ENCODE measurements at regions not wholly inside any gene's neighbourhood (a gene's known extent, or its start where the extent isn't known, plus 50 kb on each side); places are given as distances from the start of the nearest gene placed in this dataset.

- no peak for DNase-seq
Measured at GRCh38 chr18:39751921-39752320, 2186.3 kb upstream of the CELF4 start.

- no peak for DNase-seq
Measured at GRCh38 chr18:39751161-39751560, 2185.6 kb upstream of the CELF4 start.

DNA sequence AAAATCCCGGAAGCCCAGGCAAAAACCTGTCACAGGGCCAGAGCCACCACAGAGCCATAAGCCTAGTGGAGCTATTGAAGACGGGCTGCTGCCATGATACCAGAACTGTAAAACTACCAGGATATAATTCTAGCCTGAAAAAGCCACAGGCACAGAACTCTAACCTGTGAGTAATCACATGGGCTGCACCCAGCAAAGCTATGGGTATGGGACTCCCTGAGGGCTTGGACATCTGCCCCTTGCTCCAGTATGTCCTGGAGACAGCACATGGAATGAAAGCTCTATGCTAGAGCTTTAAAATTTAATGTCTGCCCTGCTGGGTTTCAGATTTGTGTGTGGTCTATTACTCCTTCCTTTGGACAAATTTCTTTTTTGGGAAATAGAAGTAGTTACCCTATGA lies 2183.6 kb upstream of the CELF4 start:
- DNase-seq = no peak

DNA sequence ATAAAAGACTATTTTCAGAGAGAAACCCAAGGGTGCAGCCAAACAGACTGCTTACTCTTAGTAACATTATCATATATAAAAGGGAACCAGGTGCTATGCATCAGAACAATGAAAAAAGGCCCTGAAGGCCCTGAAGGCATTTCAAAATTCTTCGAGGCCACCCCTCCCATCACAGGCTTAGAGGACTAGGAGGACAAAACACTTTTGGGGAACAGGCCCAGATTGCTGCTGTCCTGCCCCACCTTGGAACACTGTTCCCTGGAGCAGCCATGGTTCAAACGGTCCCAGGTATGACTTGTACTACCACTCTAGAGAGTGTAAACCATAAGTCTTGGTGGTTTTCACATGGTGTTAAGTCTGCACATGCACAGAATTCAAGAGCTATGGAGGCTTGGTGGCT lies 2183.1 kb upstream of the CELF4 start:
- no peak for DNase-seq

DNA sequence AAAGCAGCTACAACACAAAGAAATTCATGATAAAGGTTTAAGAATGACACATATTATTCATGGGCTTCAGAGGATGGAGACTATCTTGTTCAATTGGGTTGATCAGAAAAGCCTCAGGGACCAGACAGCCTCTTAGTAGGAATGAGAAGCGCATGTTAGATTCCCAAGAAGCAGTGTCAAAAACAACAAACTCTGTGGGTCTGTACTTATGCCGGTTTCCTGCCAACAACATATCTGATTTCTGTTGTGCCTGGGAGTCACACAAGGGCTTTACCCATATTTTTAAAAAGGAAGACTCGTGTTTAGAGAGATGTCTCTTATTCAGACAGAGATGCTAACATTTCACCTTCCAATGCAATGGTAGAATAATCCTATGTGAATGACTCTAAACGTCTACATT lies 2180.6 kb upstream of the CELF4 start:
- DNase-seq = no peak

DNA sequence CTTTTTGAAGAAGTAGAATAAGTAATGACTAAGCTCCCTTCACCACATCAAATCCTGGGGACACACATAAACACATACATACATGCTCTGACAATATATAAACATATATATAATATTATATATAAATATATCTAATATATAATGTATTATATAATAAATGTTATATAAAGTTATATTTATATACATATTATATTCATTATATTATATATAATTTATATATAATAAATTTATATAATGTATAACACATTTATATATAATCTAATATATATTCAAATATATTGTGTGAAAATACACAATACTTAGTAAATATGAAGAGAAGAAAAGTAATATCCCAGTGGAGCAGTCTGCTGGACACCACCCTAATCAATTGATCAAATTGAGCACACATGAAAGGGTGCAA lies 2177.9 kb upstream of the CELF4 start:
- DNase-seq = no peak

DNA sequence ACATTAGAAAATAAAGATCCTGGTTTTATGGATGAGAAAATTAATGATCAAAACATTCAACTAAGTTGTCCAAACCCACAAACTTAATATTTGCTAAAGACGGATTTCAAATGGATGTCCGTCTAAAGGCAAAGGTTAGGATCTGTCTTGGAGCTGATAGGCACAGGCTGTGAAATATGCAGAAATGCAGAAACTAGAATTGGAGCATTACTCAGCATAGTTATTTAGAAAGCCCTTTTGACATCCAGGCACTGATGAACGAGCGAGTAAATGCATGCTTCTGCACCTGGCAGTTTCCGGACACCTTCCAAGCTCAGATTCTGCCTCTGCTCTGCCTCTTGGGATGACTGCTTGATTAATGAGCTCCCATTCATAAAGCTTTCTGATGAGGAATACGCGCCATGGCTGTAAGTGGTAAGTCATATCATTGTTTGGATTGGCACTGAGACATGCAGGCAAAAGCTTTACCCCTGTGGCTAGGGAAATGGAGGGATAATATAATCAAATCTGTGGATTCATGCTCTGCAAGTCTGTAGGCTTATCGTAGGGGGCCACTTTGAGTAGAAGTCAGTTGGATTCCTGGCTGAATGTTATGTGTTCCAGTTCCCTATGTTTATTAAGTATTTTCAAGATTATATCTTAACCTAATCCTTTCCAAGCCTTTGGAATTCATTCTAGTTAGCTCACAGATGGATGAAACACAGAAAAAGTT lies 2176.3 kb upstream of the CELF4 start:
- no peak for DNase-seq

DNA sequence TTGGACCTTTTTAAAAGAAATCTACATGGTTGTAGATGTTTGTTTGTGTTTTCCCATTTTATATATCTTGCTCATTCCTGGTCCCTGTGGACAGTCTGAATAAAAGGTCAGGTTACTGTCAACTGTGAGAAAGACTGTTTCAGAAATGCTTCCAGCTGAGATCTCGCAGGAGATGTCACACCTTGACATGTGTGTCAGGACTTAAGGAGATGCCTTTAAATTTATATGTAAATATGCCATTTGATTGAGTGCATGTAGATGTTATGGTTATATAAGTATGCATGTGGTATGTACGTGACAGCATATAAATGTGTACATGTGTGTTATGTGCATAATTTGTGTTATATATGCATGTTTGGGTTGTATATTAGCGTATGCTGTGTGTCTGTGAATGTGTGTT lies 2172.3 kb upstream of the CELF4 start:
- DNase-seq = no peak

DNA sequence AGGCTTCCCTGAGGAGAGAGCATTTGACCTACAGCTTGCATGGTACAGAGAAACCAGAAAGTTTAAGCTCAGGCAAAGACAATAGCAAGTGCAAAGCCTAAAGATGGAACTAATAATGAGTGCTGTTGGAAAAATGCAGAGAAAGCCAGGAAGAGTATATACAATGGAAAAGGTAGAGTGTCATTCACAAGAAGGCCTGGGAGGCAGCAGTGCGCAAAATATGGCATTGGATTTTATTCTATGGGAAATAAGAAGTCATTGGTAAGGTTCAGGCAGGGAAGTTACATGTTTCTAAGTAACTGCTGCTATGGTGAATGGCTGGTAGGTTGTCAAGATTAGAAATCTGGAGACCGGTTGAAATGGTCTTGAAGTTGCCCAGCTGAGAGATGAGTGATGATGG lies 2167.3 kb upstream of the CELF4 start:
- no peak for DNase-seq

GRCh38 chr18:39730606-39731005 lies 2165.0 kb upstream of the CELF4 start:
- no peak for DNase-seq

DNA sequence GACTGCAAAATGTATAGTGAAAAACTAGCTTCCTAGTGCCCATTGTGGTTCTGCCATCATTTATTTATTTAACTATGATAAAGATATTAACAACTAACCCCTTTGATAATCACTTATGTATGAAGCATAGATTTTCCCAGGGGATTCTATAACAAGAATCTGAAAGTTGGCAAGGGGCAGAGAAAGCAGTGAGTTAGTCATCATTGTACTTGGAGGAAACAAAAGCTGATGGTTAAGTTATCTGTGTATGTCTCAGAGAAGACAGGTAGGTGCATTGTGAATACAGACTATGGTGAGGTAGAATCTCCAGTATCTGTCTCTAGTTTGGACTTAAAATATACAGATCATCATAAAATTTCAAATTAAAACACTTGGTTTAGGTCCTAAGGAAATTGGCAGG lies 2159.1 kb upstream of the CELF4 start:
- no peak for DNase-seq

DNA sequence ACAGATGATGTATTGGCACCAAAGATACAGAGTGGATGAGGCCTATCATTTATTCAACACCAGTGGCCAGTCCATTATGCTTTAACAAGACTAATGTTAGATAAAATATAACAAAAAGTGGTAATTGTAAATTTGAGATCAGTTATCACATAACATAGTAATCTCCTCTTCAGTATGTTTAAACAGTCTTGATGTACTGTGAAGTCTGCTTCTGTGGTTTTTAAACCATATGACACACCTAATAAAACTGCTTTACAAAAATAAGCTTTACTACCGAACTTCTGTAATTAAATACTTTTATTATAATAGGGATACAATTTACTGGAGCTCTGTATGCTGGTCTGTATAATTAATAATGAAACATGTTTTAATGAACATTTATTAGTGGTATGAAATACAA lies 2156.1 kb upstream of the CELF4 start:
- no peak for DNase-seq

DNA sequence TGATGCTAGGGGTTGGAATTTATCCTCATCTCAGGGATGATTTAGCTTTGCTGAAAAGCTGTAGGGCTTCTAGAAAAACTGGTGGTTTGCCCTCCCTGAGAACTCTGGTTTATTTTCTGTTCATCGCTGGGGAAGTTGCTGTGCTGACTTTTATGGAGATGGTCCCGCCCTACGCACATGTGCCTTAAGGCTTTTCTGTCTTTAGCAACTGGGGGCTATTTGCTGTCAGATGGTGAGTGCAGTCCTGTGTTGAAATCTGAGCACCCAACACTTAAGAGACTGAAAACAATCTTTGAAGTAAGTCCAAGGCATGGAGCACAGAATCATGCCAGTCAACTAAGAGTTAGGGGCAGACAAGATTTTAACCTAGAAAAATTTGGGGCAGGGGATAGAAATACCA lies 2148.4 kb upstream of the CELF4 start:
- DNase-seq = no peak

DNA sequence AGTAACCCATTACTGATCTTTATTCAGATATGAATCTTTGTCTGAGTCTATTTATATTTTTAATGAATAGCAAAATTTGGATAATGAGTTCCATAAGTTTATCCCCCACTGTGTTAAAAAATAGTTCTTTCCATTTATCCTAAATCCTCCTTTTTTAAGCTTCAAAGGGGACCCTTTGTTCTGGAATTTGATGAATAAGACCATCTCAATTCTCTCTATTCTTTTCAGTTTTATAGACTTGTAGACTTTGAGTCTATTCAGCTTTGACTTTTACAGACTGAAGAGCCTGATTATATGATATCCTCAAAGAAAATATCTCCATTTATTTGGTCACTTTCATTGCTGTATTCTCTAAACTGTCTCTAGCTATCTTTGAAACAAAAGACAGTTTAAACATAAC lies 2146.1 kb upstream of the CELF4 start:
- DNase-seq = no peak

DNA sequence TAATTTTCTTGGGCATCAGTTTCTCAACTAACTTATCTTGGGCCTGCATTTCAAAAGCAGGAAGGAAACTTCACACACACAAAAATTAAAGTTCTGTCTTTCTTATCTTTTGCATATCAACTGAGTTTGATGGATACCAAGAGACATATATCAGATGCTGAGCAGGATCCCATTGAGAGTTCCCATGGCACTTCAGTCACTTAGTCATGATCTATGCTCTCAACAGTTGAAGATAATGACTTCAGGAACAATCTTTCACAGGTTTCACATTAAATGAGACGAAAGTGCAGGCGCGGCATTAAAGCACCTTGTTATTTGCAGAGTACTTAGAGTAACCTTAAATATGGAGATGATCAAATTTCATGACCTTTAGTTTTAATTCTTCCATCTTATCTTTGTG lies 2139.8 kb upstream of the CELF4 start:
- no peak for DNase-seq

DNA sequence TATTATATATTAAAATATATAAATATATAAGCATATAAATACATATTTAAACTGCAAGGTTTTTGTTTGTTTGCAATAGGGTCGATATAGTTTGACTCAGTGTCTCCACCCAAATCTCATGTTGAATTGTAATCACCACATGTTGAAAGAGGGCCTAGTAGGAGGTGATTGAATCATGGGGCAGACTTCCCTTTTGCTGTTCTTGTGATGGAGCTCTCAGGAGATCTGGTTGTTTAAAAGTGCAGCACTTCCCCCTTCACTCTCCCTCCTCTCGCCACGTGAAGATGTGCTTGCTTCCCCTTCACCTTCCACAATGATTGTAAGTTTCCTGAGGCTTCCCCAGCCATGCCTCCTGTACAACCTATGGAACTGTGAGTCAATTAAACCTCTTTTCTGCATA lies 2137.3 kb upstream of the CELF4 start:
- no peak for DNase-seq

DNA sequence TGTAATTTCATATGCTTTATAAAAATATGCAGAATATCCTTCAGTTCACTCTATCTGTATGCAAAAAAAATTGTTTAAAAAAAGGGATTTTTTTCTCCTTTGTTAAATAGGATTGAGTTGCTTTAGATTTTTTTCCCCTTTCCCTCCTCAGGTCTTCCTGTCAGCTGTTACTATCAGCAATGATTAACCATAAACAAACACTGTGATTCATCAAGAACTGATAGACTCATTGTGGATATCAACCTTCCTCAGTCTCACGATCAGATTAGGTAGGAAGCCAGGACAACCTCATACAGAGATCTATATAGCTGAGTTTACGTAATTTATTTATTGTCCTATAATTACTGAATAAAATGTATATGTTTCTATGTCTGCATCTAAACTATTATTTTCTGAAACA lies 2136.2 kb upstream of the CELF4 start:
- peak; percentile 32 for DNase-seq

DNA sequence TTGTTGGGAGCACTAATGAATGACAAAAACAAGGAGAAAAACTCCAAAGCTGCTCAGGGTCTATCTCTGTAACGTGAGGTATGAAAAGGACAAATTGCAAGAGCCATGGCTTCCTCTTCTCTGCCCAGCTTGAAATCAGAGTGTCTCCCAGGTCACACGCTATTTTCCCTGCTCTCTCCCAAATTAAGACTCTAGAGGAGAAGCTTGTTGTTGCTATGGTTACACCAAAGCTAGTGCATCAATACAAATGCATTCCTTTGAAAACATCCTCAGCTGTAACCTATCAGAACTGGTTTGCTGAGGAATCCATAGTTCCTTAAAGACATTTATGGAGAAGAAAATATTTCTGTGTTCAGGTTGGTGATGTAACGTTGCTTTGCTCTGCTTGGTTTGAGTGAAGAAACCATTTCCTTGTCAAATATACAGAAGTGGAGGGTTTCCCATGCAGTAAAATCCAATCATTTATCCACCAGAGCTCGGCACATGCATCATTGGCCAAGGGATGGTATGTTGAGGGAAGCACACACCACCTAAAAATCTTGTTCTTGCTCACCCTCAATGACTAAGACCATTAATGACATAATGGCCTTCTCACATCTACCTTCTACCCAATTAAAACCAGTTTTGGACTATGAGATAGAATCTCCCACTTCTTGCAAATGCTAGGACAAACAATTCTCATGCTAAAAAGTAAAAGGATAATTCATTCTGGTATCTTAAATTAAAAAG lies 2135.6 kb upstream of the CELF4 start:
- no peak for DNase-seq

DNA sequence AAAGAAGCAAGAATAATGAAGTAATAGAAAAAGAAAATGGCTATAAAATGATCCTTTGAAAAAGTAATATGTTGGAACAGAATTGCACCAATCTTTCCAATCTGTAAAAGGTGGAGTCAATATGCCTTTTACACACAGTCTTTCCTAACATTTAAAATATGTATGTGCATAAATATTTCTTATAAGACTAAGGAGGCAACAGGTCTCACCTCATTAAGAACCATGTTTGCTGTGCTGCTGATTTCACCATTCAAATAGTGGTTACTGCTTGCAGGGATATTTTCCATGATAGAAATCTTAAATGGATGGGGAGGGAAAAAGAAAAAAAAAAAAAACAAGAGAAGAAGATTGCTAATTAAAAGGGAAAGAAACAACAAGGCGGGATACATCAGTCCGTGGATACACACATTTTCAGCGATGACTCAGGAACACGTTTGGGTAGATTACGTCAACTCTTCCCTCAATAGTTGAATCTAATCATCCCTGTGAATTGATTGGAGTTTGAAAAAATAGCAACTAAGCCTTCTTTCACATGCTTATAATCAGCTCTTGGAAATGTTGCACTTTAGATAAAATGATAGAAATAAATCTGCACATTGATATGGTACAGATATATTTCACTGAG lies 2133.9 kb upstream of the CELF4 start:
- DNase-seq = no peak

GRCh38 chr18:39698436-39698835 lies 2132.8 kb upstream of the CELF4 start:
- no peak for DNase-seq

DNA sequence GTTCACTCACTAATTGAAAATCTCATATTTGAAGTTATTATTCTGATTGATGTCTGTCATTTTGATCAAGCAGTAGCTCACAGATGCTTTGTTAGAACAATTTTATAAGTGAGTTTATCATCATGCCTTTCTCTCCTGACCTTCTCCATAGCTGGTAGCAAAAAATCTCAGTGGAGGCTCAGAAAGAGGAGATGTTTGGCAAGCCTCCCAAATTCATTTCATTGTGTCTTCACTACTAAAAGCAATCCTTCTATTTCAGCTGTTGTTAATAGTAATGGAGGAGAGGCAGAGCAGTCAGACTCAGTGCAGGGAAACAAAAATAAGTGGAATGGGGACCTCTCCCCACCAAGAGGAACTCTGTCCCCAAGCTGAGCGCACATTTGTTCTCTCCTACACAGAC lies 2127.8 kb upstream of the CELF4 start:
- no peak for DNase-seq

DNA sequence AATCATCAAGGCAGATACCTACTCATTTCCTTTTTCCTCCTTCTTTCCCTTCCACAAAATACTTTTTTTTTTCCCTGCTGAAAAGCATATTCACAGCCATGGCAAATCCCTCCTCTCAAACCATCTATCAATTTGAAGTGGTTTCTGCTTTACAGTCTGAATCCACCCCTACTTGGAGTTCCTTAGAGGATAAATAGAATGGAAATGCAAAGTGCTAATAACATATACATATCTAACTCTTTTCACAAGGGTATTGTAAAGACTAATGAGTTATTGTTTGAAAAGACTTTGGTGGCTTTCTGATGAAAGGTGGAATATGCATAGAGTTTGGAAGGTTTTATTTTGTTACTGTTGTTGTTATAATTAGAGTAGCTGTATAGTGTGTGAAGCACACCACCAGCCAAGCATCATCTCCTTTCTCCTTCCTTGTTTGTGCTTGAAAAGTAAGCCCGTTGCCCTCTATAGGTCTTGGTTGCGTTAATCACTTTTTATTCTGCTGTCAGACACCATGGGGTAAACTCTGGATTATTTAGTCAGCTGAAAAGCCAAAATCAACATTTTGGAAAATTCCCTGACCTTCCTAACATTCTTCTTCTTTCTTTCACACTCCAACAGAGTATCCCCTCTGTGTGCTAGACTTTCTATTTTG lies 2126.9 kb upstream of the CELF4 start:
- no peak for DNase-seq

DNA sequence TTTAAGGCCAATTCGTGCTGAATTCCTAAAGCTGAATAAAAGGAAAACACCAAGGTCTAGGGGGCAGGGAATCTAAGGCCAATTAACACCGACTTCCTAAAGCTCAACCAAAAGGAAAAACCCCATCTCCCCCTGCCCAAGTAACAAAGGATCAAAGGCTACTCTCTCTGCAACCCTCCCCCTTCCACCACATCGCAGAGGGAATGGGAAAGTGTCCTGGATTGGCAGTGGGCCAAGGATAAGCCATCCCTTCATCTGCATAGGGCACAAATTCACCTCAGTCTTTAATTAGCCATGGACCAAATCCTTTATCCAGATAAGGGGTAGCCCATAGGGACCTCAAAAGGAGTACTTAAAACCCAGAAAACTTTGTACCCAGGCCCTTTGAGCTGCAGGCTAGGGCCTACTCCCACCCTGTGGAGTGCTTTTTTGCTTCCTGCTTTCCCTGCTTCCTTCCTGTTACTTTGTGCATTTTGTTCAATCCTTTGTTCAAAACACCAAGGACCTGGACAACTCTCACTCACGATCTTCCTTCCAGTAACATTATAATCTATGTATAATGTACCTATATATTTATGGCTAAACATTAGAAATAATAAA lies 2119.8 kb upstream of the CELF4 start:
- no peak for DNase-seq

DNA sequence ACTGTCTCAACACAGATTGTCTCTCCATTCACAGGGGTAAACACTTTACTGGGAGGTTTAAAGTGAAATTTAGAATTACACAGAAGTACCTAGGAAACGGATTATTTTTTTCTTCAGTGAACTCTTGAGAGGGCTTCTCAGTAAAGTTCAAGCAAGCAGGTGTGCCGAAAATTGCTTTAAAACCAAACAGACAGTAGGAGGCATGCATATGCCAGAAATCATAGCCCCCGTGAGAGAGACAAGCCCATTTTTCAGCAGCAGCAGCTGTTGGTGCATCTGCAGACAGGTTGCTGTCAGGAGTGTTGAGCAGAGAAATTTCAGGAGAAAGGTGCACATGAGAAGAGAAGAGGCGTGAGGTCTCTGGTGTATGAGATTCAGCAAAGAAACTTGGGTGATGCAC lies 2115.5 kb upstream of the CELF4 start:
- no peak for DNase-seq
